NCI-H446 (cell line): ENCODE measurements at regions not wholly inside any gene's neighbourhood (a gene's known extent, or its start where the extent isn't known, plus 50 kb on each side); places are given as distances from the start of the nearest gene placed in this dataset.

Source experiments
- DNase-seq, 2 experiments: peaks; one replicate each; lab custom pipeline; 2025; lab: John Stamatoyannopoulos, UW

GRCh38 chrX:150164971-150165600 lies 198.0 kb upstream of the MAMLD1 start:
- no peak for DNase-seq

GRCh38 chrX:150165776-150166610 lies 197.1 kb upstream of the MAMLD1 start:
- DNase-seq, result no peak

- DNase-seq, result no peak
These were observed 195.4 kb upstream of the MAMLD1 start for GRCh38 chrX:150167482-150168324.

DNA sequence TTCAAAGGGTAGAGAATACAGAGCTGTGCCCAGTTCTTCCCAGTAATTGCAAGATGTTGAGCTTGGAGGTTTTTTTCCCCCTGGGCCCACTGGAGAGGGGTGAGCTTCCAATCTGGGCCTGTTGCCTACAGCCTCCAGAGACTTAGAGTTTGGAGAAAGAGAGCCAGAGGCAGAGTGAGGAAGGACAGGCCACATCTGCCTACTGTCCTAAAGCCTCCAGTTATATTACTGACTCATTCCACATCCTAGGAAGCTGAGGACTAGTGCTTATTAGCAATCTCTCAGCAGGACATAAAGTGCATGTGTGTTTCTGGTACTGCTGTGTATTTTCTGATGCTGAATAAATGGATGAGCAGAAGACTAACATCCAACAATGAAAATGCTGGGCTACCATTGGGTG lies 181.0 kb upstream of the MAMLD1 start:
- DNase-seq, result no peak

DNA sequence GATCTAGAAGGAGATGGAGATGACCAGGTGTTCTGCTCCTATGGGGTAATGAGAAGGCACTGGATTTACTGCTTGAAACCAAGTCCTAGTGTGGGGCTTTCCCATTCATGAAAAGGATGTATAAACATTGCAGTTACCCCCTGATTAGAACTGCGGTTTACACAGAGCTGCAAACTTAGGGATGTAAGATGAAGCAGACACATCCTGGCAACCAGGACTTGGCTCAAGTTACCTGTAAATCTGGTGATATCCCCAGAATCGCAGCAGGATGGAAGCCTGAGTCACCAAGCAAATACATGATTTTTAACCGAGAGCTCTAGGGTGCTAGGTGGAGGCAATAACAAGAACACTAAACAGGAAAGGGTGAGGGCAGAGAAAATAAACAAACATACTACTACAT lies 178.6 kb upstream of the MAMLD1 start:
- no peak for DNase-seq

DNA sequence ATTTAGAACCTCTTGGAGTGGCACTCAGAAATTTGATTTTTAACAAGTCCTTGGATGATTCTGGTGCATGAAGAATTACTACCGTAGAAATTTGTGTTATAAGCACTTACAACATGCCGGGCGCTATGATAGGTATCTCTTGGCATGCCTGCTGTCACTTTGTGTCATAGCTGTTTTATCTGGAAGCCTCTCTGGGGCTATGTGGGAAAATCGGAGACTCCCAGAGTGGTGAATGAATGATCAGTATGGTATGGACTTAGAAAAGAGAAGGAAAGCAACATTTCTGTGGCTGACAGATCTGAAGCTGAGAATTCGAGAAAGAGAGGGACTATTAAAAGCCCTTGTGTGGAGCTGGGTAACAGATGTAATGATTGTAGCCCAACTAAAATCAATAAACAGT lies 177.4 kb upstream of the MAMLD1 start:
- no peak for DNase-seq

DNA sequence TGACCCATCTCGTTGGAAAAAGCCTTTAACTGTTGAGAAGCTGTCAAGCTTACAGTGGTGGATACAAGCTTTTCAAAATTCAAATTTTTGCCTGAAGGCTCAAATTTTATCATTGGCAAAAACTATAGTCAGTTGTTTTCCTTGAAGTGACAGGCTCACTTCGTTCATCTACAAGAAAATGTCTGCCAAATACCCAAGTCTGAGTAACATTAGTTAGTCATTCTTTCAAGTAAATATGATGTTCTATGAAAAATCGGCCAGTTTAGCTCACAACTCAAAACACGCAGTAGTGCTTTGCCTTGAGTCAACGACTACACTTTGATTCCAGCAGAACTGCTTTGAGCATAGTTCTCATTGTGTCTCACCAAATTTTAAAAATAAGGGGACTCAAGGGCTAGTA lies 170.3 kb upstream of the MAMLD1 start:
- DNase-seq, result no peak

- no peak for DNase-seq
These were observed 166.8 kb upstream of the MAMLD1 start for GRCh38 chrX:150196285-150196684.

- no peak for DNase-seq
These were observed 165.7 kb upstream of the MAMLD1 start for GRCh38 chrX:150197388-150197787.

GRCh38 chrX:150198776-150199175 lies 164.3 kb upstream of the MAMLD1 start:
- no peak for DNase-seq

- DNase-seq, result no peak
These were observed 163.9 kb upstream of the MAMLD1 start for GRCh38 chrX:150199181-150199580.

DNA sequence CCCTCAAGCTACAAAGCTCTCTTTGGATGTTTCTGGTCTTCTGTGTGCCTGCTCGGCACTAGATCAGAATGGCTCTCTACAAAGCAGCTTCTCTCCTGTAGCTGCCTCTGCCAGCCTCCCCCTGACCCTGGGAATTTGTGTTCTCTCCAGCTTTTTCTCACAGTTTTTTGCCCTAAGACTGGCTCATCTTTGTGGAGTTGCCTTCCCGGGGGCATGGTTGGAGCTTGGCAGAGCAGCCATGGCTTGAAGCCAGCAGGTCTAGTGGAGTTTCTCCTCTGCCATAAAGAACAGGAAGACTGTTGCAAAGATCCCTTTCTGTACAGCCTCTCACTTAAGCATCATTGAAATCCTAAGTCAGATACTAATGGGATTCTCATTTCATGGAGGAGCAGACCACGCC lies 163.3 kb upstream of the MAMLD1 start:
- peak in 1 of 2 experiments; percentile 34 for DNase-seq

GRCh38 chrX:150200361-150200760 lies 162.8 kb upstream of the MAMLD1 start:
- no peak for DNase-seq

DNA sequence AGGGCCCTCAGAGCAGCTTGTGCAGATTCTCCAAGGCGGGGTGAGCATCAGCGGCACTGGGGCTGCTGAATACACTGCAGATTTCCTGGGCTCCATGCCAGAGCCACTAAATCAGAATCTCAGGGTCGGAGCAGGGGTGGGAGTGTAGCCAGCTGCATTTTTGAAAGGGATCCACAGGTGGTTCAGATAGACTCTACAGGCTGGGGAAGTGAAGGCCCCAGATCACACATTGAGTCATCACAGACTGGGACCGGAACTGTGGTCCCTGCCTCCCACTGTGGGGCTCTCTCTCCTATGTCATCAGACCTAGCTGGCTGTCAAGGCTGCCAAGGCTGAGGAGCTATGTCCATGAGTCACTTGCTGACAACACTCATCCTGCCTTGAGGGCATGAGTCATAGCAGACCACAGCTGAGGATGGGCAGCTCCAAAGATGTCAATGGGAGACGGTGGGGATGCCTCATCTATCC lies 162.3 kb upstream of the MAMLD1 start:
- DNase-seq, result peak; percentile 7 to 60

GRCh38 chrX:150201391-150201790 lies 161.7 kb upstream of the MAMLD1 start:
- no peak for DNase-seq

DNA sequence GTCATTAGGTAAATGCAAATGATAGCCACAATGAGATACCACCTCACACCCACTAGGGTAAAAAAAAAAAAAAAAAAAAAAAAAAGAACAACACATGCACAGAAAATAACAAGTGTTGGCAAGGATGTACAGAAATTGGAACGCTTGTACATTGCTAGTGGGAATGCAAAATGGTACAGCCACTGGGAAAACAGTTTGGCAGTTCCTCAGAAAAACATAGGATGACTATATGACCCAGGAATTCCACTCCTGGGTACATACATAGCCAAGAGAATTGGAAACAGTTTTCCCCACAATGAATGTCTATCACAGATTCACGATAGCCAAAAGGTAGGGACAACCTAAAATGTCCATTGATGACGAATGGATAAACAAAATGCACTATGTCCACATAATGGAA lies 161.3 kb upstream of the MAMLD1 start:
- peak in 1 of 2 experiments; percentile 22 for DNase-seq

DNA sequence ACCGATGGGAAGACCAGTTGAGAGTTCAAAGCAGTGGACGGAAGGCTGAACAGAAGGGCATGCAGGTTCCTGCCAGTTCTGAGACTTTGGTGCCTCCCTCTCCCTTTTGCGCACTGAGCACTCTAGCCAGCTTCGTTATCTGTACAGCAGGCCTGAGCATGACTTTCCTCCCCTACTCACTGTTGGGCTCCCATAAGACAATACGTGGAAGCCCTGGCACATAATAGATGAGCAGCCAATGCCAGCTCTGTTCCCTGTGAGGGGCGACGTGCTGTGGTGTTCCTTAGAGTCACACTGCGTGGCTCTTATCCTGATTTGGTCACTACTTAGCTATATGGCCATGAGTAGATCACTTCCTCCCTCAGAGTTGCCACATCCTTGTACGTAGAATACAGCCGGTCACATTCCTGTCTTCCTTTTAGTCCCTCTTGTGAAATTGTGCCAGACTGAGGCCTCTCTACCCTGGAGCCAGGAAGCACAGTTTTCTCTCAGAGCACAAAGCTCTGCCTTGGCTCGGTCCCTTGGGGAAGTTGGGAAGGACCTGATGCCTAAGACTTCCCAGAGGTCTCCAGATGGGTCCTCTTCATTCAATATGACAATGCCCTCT lies 160.4 kb upstream of the MAMLD1 start:
- peak in 1 of 2 experiments; percentile 2 for DNase-seq

GRCh38 chrX:150203248-150203645 lies 159.9 kb upstream of the MAMLD1 start:
- no peak for DNase-seq

DNA sequence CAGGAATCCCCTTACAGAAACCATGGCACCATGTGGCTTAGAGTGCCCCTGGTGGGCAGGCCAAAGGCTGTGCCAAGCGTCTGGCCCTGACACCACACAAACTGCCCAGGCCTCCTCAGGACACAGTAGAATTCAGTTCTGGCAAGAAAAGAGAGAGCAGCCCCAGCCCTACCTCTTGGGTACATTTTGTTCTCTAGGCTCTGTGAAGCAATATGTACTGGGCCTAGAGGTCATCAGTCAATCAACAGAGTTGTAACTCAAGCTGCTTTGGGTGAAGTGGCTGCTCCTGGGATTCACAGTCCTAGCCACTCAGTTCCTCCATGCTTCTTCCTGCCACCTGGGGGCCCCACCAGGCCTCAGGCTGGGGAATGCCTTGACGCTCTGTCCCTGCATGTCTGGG lies 158.1 kb upstream of the MAMLD1 start:
- no peak for DNase-seq

DNA sequence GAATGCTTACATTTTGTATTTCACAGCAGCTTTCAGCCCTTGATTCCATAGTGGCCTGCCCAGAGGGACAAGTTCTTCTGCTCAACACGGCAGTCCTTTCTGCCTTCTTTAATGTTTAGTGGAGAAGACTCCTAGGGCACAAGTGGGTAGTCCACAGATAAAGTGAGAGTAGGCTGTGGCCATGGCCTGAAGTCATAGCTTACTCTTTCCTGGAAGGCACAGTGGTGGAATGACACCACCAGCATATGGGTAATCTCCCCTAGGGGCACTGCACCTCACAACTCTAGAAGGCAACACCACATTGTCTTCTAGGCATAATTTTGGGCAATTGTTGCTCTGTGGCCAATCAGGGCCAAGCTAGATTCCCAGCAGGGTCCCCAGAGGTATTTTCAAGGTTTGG lies 155.4 kb upstream of the MAMLD1 start:
- DNase-seq, result no peak

DNA sequence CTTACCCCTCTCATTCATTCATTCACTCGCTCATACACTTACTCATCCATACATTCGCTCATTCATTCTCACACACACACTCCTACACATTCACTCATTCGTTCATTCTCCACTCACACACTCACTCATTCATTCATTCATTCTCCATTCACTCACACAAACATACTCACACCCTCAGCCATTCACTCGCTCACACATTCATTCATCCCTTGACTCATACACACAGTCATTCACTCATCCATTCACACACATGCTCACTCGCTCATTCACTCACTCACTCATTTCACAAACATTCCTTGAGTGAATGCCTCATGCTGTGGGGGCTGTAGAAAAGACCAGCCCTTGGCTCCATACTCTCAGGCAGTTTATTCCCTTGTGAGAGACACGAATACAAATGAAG lies 151.1 kb upstream of the MAMLD1 start:
- no peak for DNase-seq
